ENCODE measurements at regions not wholly inside any gene's neighbourhood (a gene's known extent, or its start where the extent isn't known, plus 50 kb on each side); places are given as distances from the start of the nearest gene placed in this dataset.

GRCh38 chr4:8723222-8723980 lies 130.8 kb downstream of the CPZ start:
- TF ChIP-seq POLR2AphosphoS5 (IDR thresholded peaks at IDR 0.05), result no peak
- no peak for TF ChIP-seq POLR2A (IDR thresholded peaks at IDR 0.05)

Measured in stomach (tissue), 4 donors.